Erythroblast (primary cell): ENCODE measurements at regions not wholly inside any gene's neighbourhood (a gene's known extent, or its start where the extent isn't known, plus 50 kb on each side); places are given as distances from the start of the nearest gene placed in this dataset.

Experiments
- DNase-seq, 2 experiments: peaks; one replicate each; lab custom pipeline; 2025; lab: John Stamatoyannopoulos, UW
- GATA1 ChIP-seq: IDR thresholded peaks from 2 replicates; pipeline ENCODE4 v1.6.1; 2011; ENCODE audit warnings: low read depth, mild to moderate bottlenecking, control low read depth, low read length, moderate library complexity
- POLR2A ChIP-seq: IDR thresholded peaks from 2 replicates; pipeline ENCODE4 v1.6.1; 2011; ENCODE audit warnings: mild to moderate bottlenecking, low read length

DNA sequence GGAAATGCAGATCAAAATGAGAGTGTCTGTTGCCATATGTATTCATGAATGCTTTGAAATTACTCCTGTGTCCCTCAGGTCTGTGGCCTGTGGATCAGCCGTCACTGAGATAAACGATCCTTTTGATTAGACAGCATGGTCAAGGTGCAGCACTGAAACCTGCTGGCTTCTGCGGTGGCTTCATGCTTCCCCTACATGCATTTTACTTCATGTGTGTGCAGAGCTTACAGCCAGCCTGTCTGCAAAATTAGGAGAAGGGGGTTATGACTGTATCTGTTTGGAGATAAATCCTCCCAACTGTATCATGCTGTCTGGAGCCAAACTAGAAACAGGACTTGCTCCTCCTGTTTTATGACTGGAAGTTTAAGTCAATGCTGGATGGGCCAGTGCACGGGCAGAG lies 71.0 kb upstream of the PLPP4 start:
- no peak for TF ChIP-seq POLR2A
- DNase-seq, result no peak

DNA sequence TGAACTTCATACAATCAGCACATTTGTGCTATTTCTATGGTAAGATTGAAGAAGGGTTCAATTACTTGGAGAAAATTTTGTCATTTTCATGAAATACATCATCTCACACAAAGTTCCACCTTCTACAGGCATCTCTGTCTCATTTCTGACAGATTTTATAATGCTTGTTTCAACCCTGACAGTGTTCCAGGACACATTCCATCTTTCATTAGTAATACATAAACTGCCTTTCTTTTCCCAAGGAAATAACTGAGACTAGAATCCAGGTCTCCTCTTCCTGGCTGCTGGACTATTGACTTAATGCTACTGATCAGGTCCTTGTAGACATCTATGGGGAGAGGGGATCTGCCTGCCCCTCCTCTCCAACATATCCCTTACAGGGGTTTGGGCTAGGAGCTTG lies 70.1 kb upstream of the PLPP4 start:
- no peak for TF ChIP-seq GATA1
- no peak for TF ChIP-seq POLR2A
- no peak for DNase-seq

DNA sequence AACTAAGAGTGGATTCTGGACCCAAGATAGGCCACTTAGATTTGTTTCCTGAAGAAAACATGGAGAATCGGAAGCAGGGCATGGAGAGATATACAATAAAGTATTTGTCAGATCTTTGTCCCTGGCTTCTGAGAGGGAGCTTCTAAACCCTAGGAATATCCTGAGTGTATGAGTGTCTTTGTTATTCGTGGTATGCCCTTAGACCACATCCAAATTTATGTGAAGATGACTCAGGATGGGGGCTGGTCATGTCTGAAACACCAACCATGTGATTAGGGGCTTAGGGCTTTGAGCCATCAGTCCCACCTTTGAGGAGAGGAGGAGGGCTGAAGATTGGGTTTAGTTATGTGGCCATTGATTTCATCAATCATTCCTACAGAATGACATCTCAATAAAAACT lies 69.7 kb upstream of the PLPP4 start:
- no peak for TF ChIP-seq GATA1
- no peak for TF ChIP-seq POLR2A
- no peak for DNase-seq

DNA sequence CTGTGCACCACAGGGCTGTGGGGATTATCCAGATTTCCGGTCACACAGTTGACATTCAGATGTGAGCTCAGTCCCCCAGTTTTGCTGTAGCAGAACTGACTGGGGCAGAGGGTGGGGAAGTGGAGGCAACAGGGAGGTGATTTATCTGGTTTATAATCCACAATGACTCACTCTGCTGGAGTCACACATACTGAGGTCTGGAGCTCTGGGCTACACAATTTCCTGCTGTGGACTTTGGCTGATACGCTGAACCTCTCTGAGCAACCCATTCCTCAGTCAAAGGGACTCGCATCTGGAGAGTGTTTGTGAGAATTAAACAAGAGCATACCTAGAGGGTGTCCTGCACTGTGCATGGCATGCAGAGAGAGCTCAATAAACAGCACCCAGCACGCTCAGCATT lies 64.8 kb upstream of the PLPP4 start:
- TF ChIP-seq POLR2A (no peak), GATA1 (no peak)
- DNase-seq, result no peak

DNA sequence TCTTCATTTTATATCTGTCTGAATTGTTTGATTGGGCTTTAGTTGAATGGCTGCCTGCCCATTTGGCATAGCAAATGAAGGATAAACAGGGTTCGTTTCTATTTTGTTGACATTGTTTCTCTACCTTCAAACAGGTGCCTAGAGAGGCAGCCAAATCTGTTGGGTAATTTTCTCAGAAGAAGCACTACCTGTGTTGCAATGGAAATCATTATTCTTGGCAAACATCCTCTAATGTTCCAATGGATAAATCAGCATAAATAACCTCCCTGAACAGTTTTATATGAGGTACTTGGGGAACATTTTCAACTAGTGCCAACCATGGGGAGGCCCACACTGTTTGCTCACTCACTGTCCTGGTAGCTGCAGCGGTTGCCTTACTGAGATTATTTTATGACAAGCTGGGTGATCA lies 64.4 kb upstream of the PLPP4 start:
- DNase-seq, result no peak
- TF ChIP-seq POLR2A (no peak), GATA1 (no peak)

DNA sequence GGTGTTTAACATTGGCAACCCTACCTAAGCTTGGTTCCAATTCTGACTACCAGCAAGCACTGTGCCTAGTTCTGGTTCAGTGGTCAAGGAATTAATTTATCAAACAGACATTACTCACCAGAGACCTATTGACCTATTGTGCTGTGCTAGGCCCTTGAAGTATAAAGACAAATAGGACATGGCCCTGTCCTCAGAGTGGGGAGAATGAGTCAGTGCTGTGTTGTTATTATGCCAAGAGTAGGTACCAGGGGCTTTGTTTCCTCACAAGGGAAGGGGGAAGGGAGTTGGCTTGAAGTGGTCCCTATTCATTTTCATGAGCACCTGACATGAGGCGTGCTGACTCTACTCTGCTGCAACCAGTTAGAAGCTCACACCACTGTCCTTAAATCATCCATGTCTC lies 62.6 kb upstream of the PLPP4 start:
- no peak for TF ChIP-seq POLR2A
- no peak for TF ChIP-seq GATA1
- DNase-seq, result no peak

DNA sequence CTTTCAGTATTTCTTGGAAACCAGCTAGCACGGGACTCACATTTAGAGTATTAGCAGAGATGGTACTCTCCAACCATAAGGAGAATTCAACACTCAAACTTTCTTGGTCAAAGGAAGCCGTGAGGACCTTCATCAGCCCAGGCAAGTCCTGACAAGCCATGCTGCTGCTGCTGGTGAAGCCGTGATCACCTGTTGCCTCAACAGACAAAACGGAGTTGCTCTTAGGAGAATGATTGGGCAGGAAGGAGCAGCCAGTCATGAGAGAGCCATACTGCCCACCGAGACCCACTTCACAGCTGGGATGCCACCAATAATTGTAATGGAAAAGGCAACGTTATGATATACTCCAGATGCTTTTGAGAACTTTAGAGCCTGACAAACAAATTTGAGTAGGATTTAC lies 60.8 kb upstream of the PLPP4 start:
- no peak for DNase-seq
- TF ChIP-seq POLR2A (no peak), GATA1 (no peak)

DNA sequence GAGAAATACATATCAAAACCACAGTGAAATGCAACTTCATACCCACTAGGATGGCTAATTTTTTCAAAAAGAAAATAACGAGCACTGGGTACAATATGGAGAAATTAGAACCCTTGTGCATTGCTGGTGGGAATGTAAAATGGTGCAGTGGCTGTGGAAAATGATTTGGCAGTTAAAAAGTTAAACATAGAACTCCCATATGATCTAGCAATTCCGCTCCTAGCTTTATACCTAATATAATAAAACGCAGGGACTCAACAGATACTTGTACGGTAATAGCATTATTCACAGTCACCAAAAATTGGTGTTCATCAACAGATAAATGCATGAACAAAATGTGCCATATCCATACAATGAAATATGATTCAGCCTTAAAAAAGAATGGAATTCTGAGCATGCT lies 58.8 kb upstream of the PLPP4 start:
- DNase-seq, result no peak
- no peak for TF ChIP-seq GATA1

DNA sequence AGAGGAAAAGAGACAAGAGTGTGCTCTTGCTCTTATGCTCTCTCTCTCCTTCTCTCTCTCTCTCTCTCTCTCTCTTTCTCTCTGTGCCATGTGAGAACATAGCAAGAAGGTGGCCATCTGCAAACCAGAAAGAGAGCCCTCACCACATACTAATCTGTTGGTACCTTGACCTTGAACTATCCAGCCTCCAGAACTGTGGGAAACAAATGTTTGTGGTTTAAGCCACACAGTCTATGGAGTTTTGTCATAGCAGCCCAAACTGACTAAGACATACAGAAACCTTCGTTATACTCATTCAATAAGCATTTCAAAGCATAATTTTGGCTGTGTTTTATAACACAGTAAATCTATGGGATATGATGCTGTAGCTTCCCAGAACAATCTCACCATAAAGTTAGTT lies 56.4 kb upstream of the PLPP4 start:
- no peak for TF ChIP-seq POLR2A
- TF ChIP-seq GATA1, result no peak
- DNase-seq, result no peak

DNA sequence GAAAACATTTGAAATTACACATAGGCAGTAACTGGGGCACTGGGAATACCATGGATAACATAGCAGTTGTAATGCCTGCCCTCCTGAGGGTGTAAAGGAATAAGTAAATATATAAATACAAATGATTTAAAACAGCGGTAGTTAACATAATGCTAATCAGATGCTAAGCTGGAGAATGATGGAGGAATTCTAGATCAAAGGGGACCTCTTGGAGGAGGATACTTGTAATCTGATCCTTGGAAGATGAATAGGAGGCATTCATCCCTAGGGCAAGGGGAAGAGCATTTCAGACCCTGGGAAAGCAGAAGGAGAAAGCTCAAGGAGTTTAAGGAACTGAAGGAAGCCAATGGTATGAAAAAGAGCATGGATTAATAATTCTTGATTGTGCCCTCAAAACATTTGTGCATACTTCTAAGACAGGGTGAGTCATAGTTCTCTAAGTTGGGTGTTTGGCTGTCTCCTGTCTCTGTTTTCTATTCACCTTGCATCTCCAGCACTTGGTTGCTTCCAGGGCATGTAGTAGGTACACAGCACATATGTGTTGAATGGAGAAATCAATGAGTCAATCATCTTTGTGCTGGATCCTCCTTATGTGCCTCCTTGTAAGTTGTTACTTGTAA lies 54.8 kb upstream of the PLPP4 start:
- no peak for TF ChIP-seq GATA1
- DNase-seq, result no peak

DNA sequence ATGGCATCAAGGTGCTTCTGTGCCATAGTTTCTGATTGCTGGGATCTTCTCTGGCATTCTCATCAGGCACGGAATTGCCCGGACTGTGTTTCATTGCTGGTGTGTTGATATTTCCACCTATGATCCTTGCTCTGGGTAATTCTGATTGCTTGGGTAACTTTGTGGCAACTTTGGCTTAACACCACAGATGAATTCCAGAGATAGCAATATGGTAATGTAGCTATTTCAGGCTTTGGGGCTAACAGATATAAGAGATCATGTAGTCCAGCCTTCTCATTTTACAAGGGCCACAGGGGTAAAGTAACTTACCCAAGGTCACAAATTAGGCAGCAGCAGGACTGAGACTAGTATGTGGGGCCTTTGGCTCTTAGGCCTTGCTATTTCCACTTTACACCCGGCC lies 53.9 kb upstream of the PLPP4 start:
- DNase-seq, result no peak
- TF ChIP-seq GATA1, result no peak
- TF ChIP-seq POLR2A, result no peak

DNA sequence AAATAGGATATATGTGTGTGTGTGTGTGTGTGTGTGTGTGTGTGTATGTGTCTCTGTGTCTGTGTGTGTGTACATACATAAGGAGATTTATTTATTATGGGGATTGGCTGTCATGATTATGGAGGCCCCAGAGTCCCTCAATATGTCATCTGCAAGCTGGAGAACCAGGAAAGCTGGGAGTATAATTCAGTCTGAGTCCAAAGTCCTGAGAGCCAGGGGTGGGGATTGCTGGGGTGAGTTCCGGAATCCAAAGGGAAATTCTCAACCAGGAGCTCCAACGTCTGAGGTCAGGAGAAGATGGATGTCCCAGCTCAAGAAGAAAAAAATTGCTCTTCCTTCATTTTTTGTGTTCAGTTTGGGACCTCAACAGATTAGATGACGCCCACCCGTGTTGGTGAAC lies 50.7 kb upstream of the PLPP4 start:
- TF ChIP-seq GATA1, result no peak
- no peak for TF ChIP-seq POLR2A
- no peak for DNase-seq
